H1 (cell line): ENCODE measurements at regions not wholly inside any gene's neighbourhood (a gene's known extent, or its start where the extent isn't known, plus 50 kb on each side); places are given as distances from the start of the nearest gene placed in this dataset.

Experiments used
- EZH2 ChIP-seq: fragments of 200-600 bp; sonication (generic); IDR thresholded peaks from 2 replicates; pipeline ENCODE4 v1.7.1; 2012; ENCODE audit warnings: low read depth, mild to moderate bottlenecking, moderate library complexity, low read length, inconsistent platforms; ENCODE audit not compliant: severe bottlenecking
- RAD21 ChIP-seq, 2 experiments: IDR thresholded peaks in 1 of 2; conservative IDR thresholded peaks in 1 of 2; 2 replicates each; pipeline ENCODE4 v1.6.1; 2011; ENCODE audit warnings: low read depth in 2 of 2, low read length in 2 of 2, improper control_type of control experiment in 1 of 2, inconsistent platforms in 1 of 2, mild to moderate bottlenecking in 1 of 2, moderate library complexity in 1 of 2
- SUZ12 ChIP-seq: fragments of 200-600 bp; sonication (generic); IDR thresholded peaks from 2 replicates; pipeline ENCODE4 v1.6.1; 2012; ENCODE audit warnings: mild to moderate bottlenecking, inconsistent platforms, low read length, moderate library complexity, mixed read lengths
- TEAD4 ChIP-seq: IDR thresholded peaks from 2 replicates; pipeline ENCODE4 v1.6.1; 2012; ENCODE audit warnings: low read depth, low read length, inconsistent platforms, mixed read lengths
- TF ChIP-seq, protein P1 (sequence below), 3 experiments: IDR thresholded peaks; 1 replicate in 2 of 3; 2 replicates in 1 of 3; pipeline versions ENCODE4 v1.5.1 to v1.6.1; 2011; ENCODE audit warnings: low read length in 3 of 3, mild to moderate bottlenecking in 3 of 3, inconsistent platforms in 2 of 3, low read depth in 1 of 3, moderate library complexity in 1 of 3; ENCODE audit not compliant: insufficient read depth in 1 of 3; ENCODE audit errors: control extremely low read depth in 1 of 3

- TF ChIP-seq, protein P1, sequence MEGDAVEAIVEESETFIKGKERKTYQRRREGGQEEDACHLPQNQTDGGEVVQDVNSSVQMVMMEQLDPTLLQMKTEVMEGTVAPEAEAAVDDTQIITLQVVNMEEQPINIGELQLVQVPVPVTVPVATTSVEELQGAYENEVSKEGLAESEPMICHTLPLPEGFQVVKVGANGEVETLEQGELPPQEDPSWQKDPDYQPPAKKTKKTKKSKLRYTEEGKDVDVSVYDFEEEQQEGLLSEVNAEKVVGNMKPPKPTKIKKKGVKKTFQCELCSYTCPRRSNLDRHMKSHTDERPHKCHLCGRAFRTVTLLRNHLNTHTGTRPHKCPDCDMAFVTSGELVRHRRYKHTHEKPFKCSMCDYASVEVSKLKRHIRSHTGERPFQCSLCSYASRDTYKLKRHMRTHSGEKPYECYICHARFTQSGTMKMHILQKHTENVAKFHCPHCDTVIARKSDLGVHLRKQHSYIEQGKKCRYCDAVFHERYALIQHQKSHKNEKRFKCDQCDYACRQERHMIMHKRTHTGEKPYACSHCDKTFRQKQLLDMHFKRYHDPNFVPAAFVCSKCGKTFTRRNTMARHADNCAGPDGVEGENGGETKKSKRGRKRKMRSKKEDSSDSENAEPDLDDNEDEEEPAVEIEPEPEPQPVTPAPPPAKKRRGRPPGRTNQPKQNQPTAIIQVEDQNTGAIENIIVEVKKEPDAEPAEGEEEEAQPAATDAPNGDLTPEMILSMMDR (IDR thresholded peaks at IDR 0.05; ENCODE audit: control extremely low read depth in 1 of 3, insufficient read depth in 1 of 3, low read depth in 1 of 3, low read length in 3 of 3), result no peak
- TF ChIP-seq TEAD4 (no peak), EZH2 (no peak), RAD21 (IDR thresholded peaks at IDR 0.05 in 1 of 2, conservative IDR thresholded peaks at IDR 0.05 in 1 of 2; ENCODE audit: low read depth in 2 of 2, low read length in 2 of 2) (no peak), SUZ12 (no peak)
Measured at GRCh38 chr22:49357661-49358440, 469.8 kb downstream of the BRD1 start.
